Keratinocyte (primary cell): ENCODE measurements at regions not wholly inside any gene's neighbourhood (a gene's known extent, or its start where the extent isn't known, plus 50 kb on each side); places are given as distances from the start of the nearest gene placed in this dataset.
A peak's percentile ranks its signal among the peaks of the same experiment; 100 is the strongest.

Experiments used
- DNase-seq: peaks from one replicate; pipeline ENCODE4 v3.0.0-alpha.2; 2011; ENCODE audit warnings: low read depth, missing footprints, low spot score
- FAIRE-seq: peaks from 2 replicates; lab custom pipeline; 2011; peaks lifted over from hg19 to GRCh38; lab: Jason Lieb, UNC
- H2AFZ ChIP-seq: 2 replicates; pipeline ENCODE4 v1.6.0; 2012; ENCODE audit warnings: low read length, control low read depth, inconsistent platforms; ENCODE audit not compliant: control insufficient read depth
- H3K27ac ChIP-seq: 2 replicates; pipeline ENCODE4 v1.5.1; 2011; ENCODE audit warnings: low read length; ENCODE audit not compliant: control insufficient read depth, insufficient read depth
- H3K27me3 ChIP-seq: 3 replicates; pipeline ENCODE4 v1.6.0; 2011; ENCODE audit warnings: low read length; ENCODE audit not compliant: control insufficient read depth, insufficient read depth; ENCODE audit errors: extremely low read depth
- H3K36me3 ChIP-seq, 2 experiments: 2 replicates in 1 of 2; 3 replicates in 1 of 2; pipeline ENCODE4 v1.5.1; 2011; ENCODE audit warnings: low read length in 2 of 2, mild to moderate bottlenecking in 1 of 2; ENCODE audit not compliant: control insufficient read depth in 2 of 2, insufficient read depth in 2 of 2; ENCODE audit errors: extremely low read depth in 1 of 2
- H3K4me1 ChIP-seq: 3 replicates; pipeline ENCODE4 v1.5.1; 2011; ENCODE audit warnings: low read length; ENCODE audit not compliant: control insufficient read depth, insufficient read depth; ENCODE audit errors: extremely low read depth
- H3K4me2 ChIP-seq: 3 replicates; pipeline ENCODE4 v1.6.0; 2011; ENCODE audit warnings: low read depth, low read length; ENCODE audit not compliant: control insufficient read depth, insufficient read depth; ENCODE audit errors: extremely low read depth
- H3K4me3 ChIP-seq, 3 experiments: fragments of 200-600 bp in 1 of 3; sonication (generic) in 1 of 3; 2 replicates in 2 of 3; 3 replicates in 1 of 3; pipeline ENCODE4 v1.5.1; 2011 to 2016; ENCODE audit warnings: low read length in 3 of 3, mild to moderate bottlenecking in 3 of 3, control low read depth in 2 of 3, inconsistent platforms in 1 of 3, low read depth in 1 of 3, mixed read lengths in 1 of 3, mixed run types in 1 of 3, moderate library complexity in 1 of 3; ENCODE audit not compliant: control insufficient read depth in 2 of 3, insufficient read depth in 2 of 3; ENCODE audit errors: extremely low read depth in 1 of 3
- H3K79me2 ChIP-seq: 2 replicates; pipeline ENCODE4 v1.6.0; 2012; ENCODE audit warnings: low read length; ENCODE audit not compliant: control insufficient read depth, insufficient read depth
- H3K9ac ChIP-seq: 3 replicates; pipeline ENCODE4 v1.6.0; 2011; ENCODE audit warnings: low read length; ENCODE audit not compliant: control insufficient read depth, insufficient read depth; ENCODE audit errors: extremely low read depth
- H3K9me1 ChIP-seq: 3 replicates; pipeline ENCODE4 v1.6.0; 2011; ENCODE audit warnings: low read length; ENCODE audit not compliant: control insufficient read depth, insufficient read depth; ENCODE audit errors: extremely low read depth
- H3K9me3 ChIP-seq: 2 replicates; pipeline ENCODE4 v1.5.1; 2012; ENCODE audit warnings: low read depth, low read length; ENCODE audit not compliant: control insufficient read depth
- H4K20me1 ChIP-seq: 3 replicates; pipeline ENCODE4 v1.6.0; 2011; ENCODE audit warnings: low read length; ENCODE audit not compliant: control insufficient read depth, insufficient read depth; ENCODE audit errors: extremely low read depth
- EZH2 ChIP-seq: IDR thresholded peaks from one replicate; pipeline ENCODE4 v1.6.1; 2012; ENCODE audit warnings: inconsistent platforms, mild to moderate bottlenecking, low read length, moderate library complexity
- dilution Hi-C: fragments of 300-500 bp; cut with MboI; formaldehyde crosslinking; loops from one replicate; pipeline ENCODE4 v1.7.0; 2020; ENCODE audit warnings: low sequenced_read_pairs; ENCODE audit not compliant: extremely low pct_ligation_motif_present
- TF ChIP-seq, protein P1 (sequence below), 3 experiments: IDR thresholded peaks in 1 of 3; conservative IDR thresholded peaks in 1 of 3; optimal IDR thresholded peaks in 1 of 3; 2 replicates in 2 of 3; 3 replicates in 1 of 3; pipeline versions ENCODE3 to v1.5.1; 2011; ENCODE audit warnings: low read length in 3 of 3, mild to moderate bottlenecking in 3 of 3, moderate library complexity in 2 of 3, control low read depth in 1 of 3, inconsistent platforms in 1 of 3; ENCODE audit not compliant: insufficient read depth in 2 of 3; ENCODE audit errors: extremely low read depth in 1 of 3

DNA sequence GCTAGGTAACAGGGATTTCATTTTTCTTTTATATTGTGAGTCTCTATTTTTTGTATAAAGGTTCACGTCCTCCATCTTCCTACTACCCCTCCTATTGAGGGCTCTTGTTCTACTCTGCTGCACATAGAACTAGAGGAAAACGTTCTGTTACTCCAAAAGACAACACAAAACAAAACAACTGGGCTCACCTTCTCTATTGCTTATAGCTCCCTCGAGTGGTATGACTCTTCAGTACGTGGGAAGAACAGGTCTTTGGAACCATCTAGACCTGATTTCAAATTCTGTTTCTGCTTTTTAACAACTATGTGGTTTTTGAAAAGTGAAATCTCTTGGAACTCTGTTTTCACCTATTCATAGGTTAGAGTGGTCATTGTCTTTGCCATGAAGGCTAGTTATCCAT is 515.3 kb downstream of the SOX2 start:
- no peak for TF ChIP-seq EZH2
- TF ChIP-seq, protein P1, sequence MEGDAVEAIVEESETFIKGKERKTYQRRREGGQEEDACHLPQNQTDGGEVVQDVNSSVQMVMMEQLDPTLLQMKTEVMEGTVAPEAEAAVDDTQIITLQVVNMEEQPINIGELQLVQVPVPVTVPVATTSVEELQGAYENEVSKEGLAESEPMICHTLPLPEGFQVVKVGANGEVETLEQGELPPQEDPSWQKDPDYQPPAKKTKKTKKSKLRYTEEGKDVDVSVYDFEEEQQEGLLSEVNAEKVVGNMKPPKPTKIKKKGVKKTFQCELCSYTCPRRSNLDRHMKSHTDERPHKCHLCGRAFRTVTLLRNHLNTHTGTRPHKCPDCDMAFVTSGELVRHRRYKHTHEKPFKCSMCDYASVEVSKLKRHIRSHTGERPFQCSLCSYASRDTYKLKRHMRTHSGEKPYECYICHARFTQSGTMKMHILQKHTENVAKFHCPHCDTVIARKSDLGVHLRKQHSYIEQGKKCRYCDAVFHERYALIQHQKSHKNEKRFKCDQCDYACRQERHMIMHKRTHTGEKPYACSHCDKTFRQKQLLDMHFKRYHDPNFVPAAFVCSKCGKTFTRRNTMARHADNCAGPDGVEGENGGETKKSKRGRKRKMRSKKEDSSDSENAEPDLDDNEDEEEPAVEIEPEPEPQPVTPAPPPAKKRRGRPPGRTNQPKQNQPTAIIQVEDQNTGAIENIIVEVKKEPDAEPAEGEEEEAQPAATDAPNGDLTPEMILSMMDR (optimal IDR thresholded peaks at IDR 0.05 in 1 of 3, IDR thresholded peaks at IDR 0.05 in 1 of 3, conservative IDR thresholded peaks at IDR 0.05 in 1 of 3; ENCODE audit: extremely low read depth in 1 of 3, insufficient read depth in 2 of 3, low read length in 3 of 3), result peak in 2 of 3 experiments; percentile 31 to 37
- DNase-seq, result no peak
- no peak overlapping the region for H2AFZ ChIP-seq
- dilution Hi-C loops, result loop anchor here (25.0 kb wide), 1 partner anchor 490 kb away; no protein-coding TSS in a partner anchor
- H3K27ac ChIP-seq, result no peak overlapping the region
- no peak overlapping the region for H3K4me3 ChIP-seq
- no peaks in the 10 kb centered on the region for H3K4me1 ChIP-seq
- no peaks in the 10 kb centered on the region for H3K9me3 ChIP-seq
- no peak for FAIRE-seq
- no peak overlapping the region for H3K4me2 ChIP-seq
- H3K9me1 ChIP-seq, result no peaks in the 10 kb centered on the region
- no peaks in the 10 kb centered on the region for H4K20me1 ChIP-seq
- H3K79me2 ChIP-seq, result no peaks in the 10 kb centered on the region
- H3K27me3 ChIP-seq, result no peaks in the 10 kb centered on the region
- no peaks in the 10 kb centered on the region for H3K36me3 ChIP-seq
- H3K9ac ChIP-seq, result no peak overlapping the region

GRCh38 chr3:182233405-182233804 is 521.7 kb downstream of the SOX2 start:
- Histone ChIP-seq H2AFZ (no peak overlapping the region), H4K20me1 (no peaks in the 10 kb centered on the region), H3K79me2 (no peaks in the 10 kb centered on the region), H3K4me1 (peaks cover 7% of the 10 kb centered on the region), H3K9ac (no peak overlapping the region), H3K36me3 (no peaks in the 10 kb centered on the region), H3K9me3 (no peaks in the 10 kb centered on the region), H3K4me3 (no peak overlapping the region), H3K4me2 (no peak overlapping the region), H3K9me1 (no peaks in the 10 kb centered on the region), H3K27me3 (no peaks in the 10 kb centered on the region), H3K27ac (no peak overlapping the region)
- no peak for DNase-seq
- TF ChIP-seq EZH2, result no peak
- TF ChIP-seq, protein P1 (optimal IDR thresholded peaks at IDR 0.05 in 1 of 3, IDR thresholded peaks at IDR 0.05 in 1 of 3, conservative IDR thresholded peaks at IDR 0.05 in 1 of 3; ENCODE audit: extremely low read depth in 1 of 3, insufficient read depth in 2 of 3, low read length in 3 of 3), result no peak
- dilution Hi-C loops, result loop anchor here (25.0 kb wide), 1 partner anchor 496 kb away; no protein-coding TSS in a partner anchor
- FAIRE-seq, result no peak
